Astrocyte (in vitro differentiated cells and primary cell): ENCODE measurements at regions not wholly inside any gene's neighbourhood (a gene's known extent, or its start where the extent isn't known, plus 50 kb on each side); places are given as distances from the start of the nearest gene placed in this dataset.

Experiments used
- CTCF ChIP-seq: IDR thresholded peaks from 2 replicates; pipeline ENCODE4 v1.5.1; 2011; ENCODE audit warnings: low read depth, mild to moderate bottlenecking, inconsistent platforms, low read length, moderate library complexity; ENCODE audit not compliant: insufficient read depth
- EZH2 ChIP-seq: IDR thresholded peaks from 2 replicates; pipeline ENCODE4 v1.6.1; 2012; ENCODE audit warnings: mild to moderate bottlenecking, low read length, inconsistent platforms; ENCODE audit not compliant: insufficient read depth

GRCh38 chr2:12304564-12305171 is 412.1 kb upstream of the TRIB2 start:
- TF ChIP-seq CTCF (no peak), EZH2 (no peak)
